ENCODE measurements at regions not wholly inside any gene's neighbourhood (a gene's known extent, or its start where the extent isn't known, plus 50 kb on each side); places are given as distances from the start of the nearest gene placed in this dataset.

DNA sequence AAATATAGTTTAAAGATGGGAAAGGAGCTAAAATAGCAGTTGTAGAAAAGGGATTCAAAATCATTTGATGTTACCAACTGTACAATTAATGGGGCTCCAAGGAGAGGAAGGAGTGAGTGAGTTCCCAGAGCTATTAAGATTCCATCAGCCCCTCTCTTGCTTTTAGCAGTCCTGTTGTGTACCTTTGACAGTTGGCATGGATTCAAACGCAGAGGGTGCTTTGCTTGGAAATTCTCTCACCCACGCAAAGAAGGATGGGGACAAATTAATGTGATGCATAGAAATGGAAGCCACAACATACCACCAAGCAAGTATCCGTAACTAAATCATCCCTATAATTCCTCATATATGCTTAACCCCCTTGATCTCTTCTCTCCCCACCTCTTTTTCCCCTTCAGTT lies 461.3 kb downstream of the EBF1 start:
- no peak for DNase-seq
- Histone ChIP-seq H3K9ac (ENCODE audit: insufficient read depth, low read length, poor library complexity, severe bottlenecking) (no peak overlapping the region), H3K4me1 (ENCODE audit: control insufficient read depth in 1 of 2, insufficient read depth in 2 of 2, low read length in 2 of 2) (no peaks in the 10 kb centered on the region), H4K20me1 (ENCODE audit: insufficient read depth, low read length) (no peaks in the 10 kb centered on the region), H3K36me3 (replicated peaks in 1 of 2; ENCODE audit: control insufficient read depth in 1 of 2, insufficient read depth in 2 of 2, low read length in 2 of 2) (no peaks in the 10 kb centered on the region), H3K9me3 (replicated peaks in 1 of 2; ENCODE audit: control insufficient read depth in 1 of 2, insufficient read depth in 1 of 2, low read length in 2 of 2) (no peaks in the 10 kb centered on the region), H3K79me2 (ENCODE audit: insufficient read depth, low read length) (no peaks in the 10 kb centered on the region), H2AFZ (ENCODE audit: insufficient read depth, low read depth, low read length, poor library complexity, severe bottlenecking) (no peak overlapping the region), H3K27me3 (ENCODE audit: control insufficient read depth in 2 of 2, insufficient read depth in 2 of 2, low read length in 2 of 2) (no peaks in the 10 kb centered on the region), H3K4me3 (replicated peaks in 1 of 3; ENCODE audit: low read depth in 2 of 3, low read length in 3 of 3) (no peak overlapping the region), H3K27ac (ENCODE audit: low read depth in 1 of 2, low read length in 2 of 2) (no peak overlapping the region), H3K4me2 (replicated peaks; ENCODE audit: extremely low read depth, low read length, poor library complexity, severe bottlenecking) (no peak overlapping the region)
- Mint-ChIP-seq H3K4me3 (no peak overlapping the region), H3K4me1 (no peaks in the 10 kb centered on the region), H3K27me3 (ENCODE audit: low read depth in 3 of 3) (peaks cover 0 to 6% (median 3%) of the 10 kb centered on the region in 3 donors), H3K27ac (no peak overlapping the region), H3K36me3 (no peaks in the 10 kb centered on the region), H3K9me3 (peaks cover 0 to 5% (median 0%) of the 10 kb centered on the region in 7 donors)
- intact Hi-C loops (cut with micrococcal nuclease), result no loop called here
- TF ChIP-seq, protein P1, sequence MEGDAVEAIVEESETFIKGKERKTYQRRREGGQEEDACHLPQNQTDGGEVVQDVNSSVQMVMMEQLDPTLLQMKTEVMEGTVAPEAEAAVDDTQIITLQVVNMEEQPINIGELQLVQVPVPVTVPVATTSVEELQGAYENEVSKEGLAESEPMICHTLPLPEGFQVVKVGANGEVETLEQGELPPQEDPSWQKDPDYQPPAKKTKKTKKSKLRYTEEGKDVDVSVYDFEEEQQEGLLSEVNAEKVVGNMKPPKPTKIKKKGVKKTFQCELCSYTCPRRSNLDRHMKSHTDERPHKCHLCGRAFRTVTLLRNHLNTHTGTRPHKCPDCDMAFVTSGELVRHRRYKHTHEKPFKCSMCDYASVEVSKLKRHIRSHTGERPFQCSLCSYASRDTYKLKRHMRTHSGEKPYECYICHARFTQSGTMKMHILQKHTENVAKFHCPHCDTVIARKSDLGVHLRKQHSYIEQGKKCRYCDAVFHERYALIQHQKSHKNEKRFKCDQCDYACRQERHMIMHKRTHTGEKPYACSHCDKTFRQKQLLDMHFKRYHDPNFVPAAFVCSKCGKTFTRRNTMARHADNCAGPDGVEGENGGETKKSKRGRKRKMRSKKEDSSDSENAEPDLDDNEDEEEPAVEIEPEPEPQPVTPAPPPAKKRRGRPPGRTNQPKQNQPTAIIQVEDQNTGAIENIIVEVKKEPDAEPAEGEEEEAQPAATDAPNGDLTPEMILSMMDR (IDR thresholded peaks at IDR 0.05), result no peak
- no CpG with 5 or more reads among the region's 3 CpGs for WGBS (ENCODE audit: insufficient coverage)

DNA sequence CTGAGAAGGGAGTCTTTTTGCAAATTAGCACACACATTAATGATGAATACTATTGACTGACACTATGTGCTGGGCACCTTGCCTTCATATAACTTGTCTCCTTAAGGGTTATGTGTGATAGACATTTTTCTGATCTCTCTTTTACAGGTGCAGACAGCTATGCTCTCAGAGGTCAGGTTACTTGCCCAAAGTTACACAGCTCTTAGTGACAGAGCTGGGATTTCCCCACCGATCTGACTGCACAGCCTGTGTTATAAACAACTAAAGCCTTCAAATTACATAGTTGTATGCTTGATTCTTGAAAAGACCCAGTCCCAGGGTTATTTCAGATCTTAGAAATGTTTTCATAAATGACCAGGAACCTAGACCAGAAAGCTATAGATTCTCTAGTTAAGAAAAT lies 462.7 kb downstream of the EBF1 start:
- Mint-ChIP-seq H3K9me3 (peaks cover 0 to 5% (median 0%) of the 10 kb centered on the region in 7 donors), H3K27me3 (ENCODE audit: low read depth in 3 of 3) (peaks cover 0 to 6% (median 3%) of the 10 kb centered on the region in 3 donors), H3K4me3 (no peak overlapping the region), H3K36me3 (no peaks in the 10 kb centered on the region), H3K4me1 (no peaks in the 10 kb centered on the region), H3K27ac (no peak overlapping the region)
- no peak overlapping the region for H3K9ac ChIP-seq (ENCODE audit: insufficient read depth, low read length, poor library complexity, severe bottlenecking)
- H3K27ac ChIP-seq (ENCODE audit: low read depth in 1 of 2, low read length in 2 of 2), result no peak overlapping the region
- intact Hi-C loops (cut with micrococcal nuclease), result no loop called here
- 0% methylated on average over 1 of the region's 1 CpG for WGBS (ENCODE audit: insufficient coverage)
- H3K4me3 ChIP-seq (replicated peaks in 1 of 3; ENCODE audit: low read depth in 2 of 3, low read length in 3 of 3), result no peak overlapping the region
- no peaks in the 10 kb centered on the region for H3K79me2 ChIP-seq (ENCODE audit: insufficient read depth, low read length)
- TF ChIP-seq, protein P1 (IDR thresholded peaks at IDR 0.05), result no peak
- H3K36me3 ChIP-seq (replicated peaks in 1 of 2; ENCODE audit: control insufficient read depth in 1 of 2, insufficient read depth in 2 of 2, low read length in 2 of 2), result no peaks in the 10 kb centered on the region
- H3K4me2 ChIP-seq (replicated peaks; ENCODE audit: extremely low read depth, low read length, poor library complexity, severe bottlenecking), result no peak overlapping the region
- no peaks in the 10 kb centered on the region for H3K9me3 ChIP-seq (replicated peaks in 1 of 2; ENCODE audit: control insufficient read depth in 1 of 2, insufficient read depth in 1 of 2, low read length in 2 of 2)
- H4K20me1 ChIP-seq (ENCODE audit: insufficient read depth, low read length), result no peaks in the 10 kb centered on the region
- DNase-seq, result no peak
- no peaks in the 10 kb centered on the region for H3K4me1 ChIP-seq (ENCODE audit: control insufficient read depth in 1 of 2, insufficient read depth in 2 of 2, low read length in 2 of 2)
- H3K27me3 ChIP-seq (ENCODE audit: control insufficient read depth in 2 of 2, insufficient read depth in 2 of 2, low read length in 2 of 2), result no peaks in the 10 kb centered on the region
- no peak overlapping the region for H2AFZ ChIP-seq (ENCODE audit: insufficient read depth, low read depth, low read length, poor library complexity, severe bottlenecking)
